ENCODE measurements at regions not wholly inside any gene's neighbourhood (a gene's known extent, or its start where the extent isn't known, plus 50 kb on each side); places are given as distances from the start of the nearest gene placed in this dataset.
"Not testable (repeated sequence)": the region's sequence is repeated elsewhere in the genome, so short reads cannot be mapped to it uniquely, and the experiment has no call there.

- H3K9me3 ChIP-seq, result no peaks in the 10 kb centered on the region
Measured at GRCh38 chr3:31106912-31107311, 212.5 kb upstream of the GADL1 start.

GRCh38 chr3:31114929-31115283, 220.4 kb upstream of the GADL1 start:
- DNase-seq, result no peak

More at GRCh38 chr3:31106912-31107311, 212.5 kb upstream of the GADL1 start:
- intact Hi-C loops (cut with DNase I; ENCODE audit: low total_unique reads), result no loop called here
- WGBS, 5 donors, result 84 to 92% (median 84%) methylated on average over 2 of the region's 2 CpGs
- H3K36me3 ChIP-seq, result no peaks in the 10 kb centered on the region
- no peak overlapping the region for H3K27ac ChIP-seq
- TF ChIP-seq POLR2AphosphoS5 (IDR thresholded peaks at IDR 0.05) (no peak), POLR2A (IDR thresholded peaks at IDR 0.05) (no peak), EP300 (IDR thresholded peaks at IDR 0.05) (no peak), CTCF (IDR thresholded peaks at IDR 0.05) (no peak)
- H3K4me3 ChIP-seq, result no peak overlapping the region
- H3K27me3 ChIP-seq, result no peaks in the 10 kb centered on the region
- H3K4me1 ChIP-seq, result no peaks in the 10 kb centered on the region
- no peak for DNase-seq

GRCh38 chr3:31115531-31115930, 221.1 kb upstream of the GADL1 start:
- DNase-seq; H3K4me3 ChIP-seq; H3K4me1 ChIP-seq; H3K27me3 ChIP-seq; H3K27ac ChIP-seq; H3K36me3 ChIP-seq; H3K9me3 ChIP-seq; intact Hi-C loops (cut with DNase I; ENCODE audit: low total_unique reads): not testable (repeated sequence)
- WGBS, 5 donors, result 84 to 92% (median 91%) methylated on average over 2 of the region's 2 CpGs

More at GRCh38 chr3:31114929-31115283, 220.4 kb upstream of the GADL1 start:
- TF ChIP-seq POLR2A (IDR thresholded peaks at IDR 0.05), result no peak
- no peak for TF ChIP-seq POLR2AphosphoS5 (IDR thresholded peaks at IDR 0.05)
- TF ChIP-seq CTCF (IDR thresholded peaks at IDR 0.05), result no peak
- no peak for TF ChIP-seq EP300 (IDR thresholded peaks at IDR 0.05)
- Histone ChIP-seq H3K4me1 (no peaks in the 10 kb centered on the region), H3K27me3 (no peaks in the 10 kb centered on the region), H3K27ac (no peak overlapping the region), H3K9me3 (no peaks in the 10 kb centered on the region), H3K36me3 (no peaks in the 10 kb centered on the region), H3K4me3 (no peak overlapping the region)
- WGBS, 5 donors, result 76 to 96% (median 90%) methylated on average over 1 of the region's 1 CpG
- intact Hi-C loops (cut with DNase I; ENCODE audit: low total_unique reads), result no loop called here

GRCh38 chr3:31116651-31117050, 222.2 kb upstream of the GADL1 start:
- Histone ChIP-seq H3K9me3 (no peaks in the 10 kb centered on the region), H3K4me3 (no peak overlapping the region), H3K4me1 (no peaks in the 10 kb centered on the region), H3K27me3 (no peaks in the 10 kb centered on the region), H3K27ac (no peak overlapping the region), H3K36me3 (no peaks in the 10 kb centered on the region)
- intact Hi-C loops (cut with DNase I; ENCODE audit: low total_unique reads), result no loop called here
- TF ChIP-seq EP300 (IDR thresholded peaks at IDR 0.05) (no peak), CTCF (IDR thresholded peaks at IDR 0.05) (no peak), POLR2A (IDR thresholded peaks at IDR 0.05) (no peak), POLR2AphosphoS5 (IDR thresholded peaks at IDR 0.05) (no peak)
- no peak for DNase-seq
- 94 to 100% (median 98%) methylated on average over 2 of the region's 2 CpGs for WGBS, 5 donors

- Histone ChIP-seq H3K36me3 (no peaks in the 10 kb centered on the region), H3K4me3 (no peak overlapping the region), H3K27me3 (no peaks in the 10 kb centered on the region), H3K4me1 (no peaks in the 10 kb centered on the region), H3K9me3 (no peaks in the 10 kb centered on the region), H3K27ac (no peak overlapping the region)
- no peak for DNase-seq
- TF ChIP-seq EP300 (IDR thresholded peaks at IDR 0.05) (no peak), POLR2AphosphoS5 (IDR thresholded peaks at IDR 0.05) (no peak), CTCF (IDR thresholded peaks at IDR 0.05) (no peak), POLR2A (IDR thresholded peaks at IDR 0.05) (no peak)
- 71 to 80% (median 73%) methylated on average over 2 of the region's 2 CpGs for WGBS, 5 donors
- intact Hi-C loops (cut with DNase I; ENCODE audit: low total_unique reads), result no loop called here
Measured at GRCh38 chr3:31117854-31118253, 223.4 kb upstream of the GADL1 start.

Measured in stomach (tissue), 8 donors.